Peyer's patch (tissue), 4 donors: ENCODE measurements at regions not wholly inside any gene's neighbourhood (a gene's known extent, or its start where the extent isn't known, plus 50 kb on each side); places are given as distances from the start of the nearest gene placed in this dataset.

Experiments used
- DNase-seq, 3 donors: peaks; one replicate each; pipeline ENCODE4 v3.0.0-alpha.2; 2017 to 2019
- H3K27ac ChIP-seq, 4 donors: fragments of 200-600 bp; sonication (generic); one replicate each; pipeline ENCODE4 v1.5.1; 2016 to 2019
- H3K27me3 ChIP-seq, 2 donors: fragments of 200-600 bp; sonication (generic); one replicate each; pipeline ENCODE4 v1.5.1; 2019
- H3K36me3 ChIP-seq, 3 donors: fragments of 200-600 bp; sonication (generic); one replicate each; pipeline ENCODE4 v1.5.1; 2016 to 2019
- H3K4me1 ChIP-seq, 4 donors: fragments of 200-600 bp; sonication (generic); one replicate each; pipeline ENCODE4 v1.5.1; 2016 to 2019
- H3K4me3 ChIP-seq, 4 donors: fragments of 200-600 bp; sonication (generic); 1 replicate in 3 of 4; 2 replicates in 1 of 4; pipeline ENCODE4 v1.5.1; 2016 to 2019; ENCODE audit warnings: mild to moderate bottlenecking in 1 of 4
- H3K9me3 ChIP-seq, 4 donors: fragments of 200-600 bp; sonication (generic); one replicate each; pipeline ENCODE4 v1.5.1; 2016 to 2019; ENCODE audit warnings: mild to moderate bottlenecking in 1 of 4
- POLR2A ChIP-seq, 2 donors: fragments of 450-650 bp; IDR thresholded peaks; one replicate each; pipeline ENCODE4 v1.5.1; 2017; ENCODE audit warnings: antibody characterized with exemption in 2 of 2, mild to moderate bottlenecking in 2 of 2, moderate library complexity in 2 of 2
- TF ChIP-seq, protein P1 (sequence below), 6 experiments: fragments of 450-650 bp in 4 of 6; fragments of 200-600 bp in 2 of 6; sonication (generic) in 1 of 6; IDR thresholded peaks; one replicate each; pipeline ENCODE4 v1.5.1; 2017 to 2019; ENCODE audit warnings: antibody characterized with exemption in 6 of 6, mild to moderate bottlenecking in 3 of 6, moderate library complexity in 1 of 6

DNA sequence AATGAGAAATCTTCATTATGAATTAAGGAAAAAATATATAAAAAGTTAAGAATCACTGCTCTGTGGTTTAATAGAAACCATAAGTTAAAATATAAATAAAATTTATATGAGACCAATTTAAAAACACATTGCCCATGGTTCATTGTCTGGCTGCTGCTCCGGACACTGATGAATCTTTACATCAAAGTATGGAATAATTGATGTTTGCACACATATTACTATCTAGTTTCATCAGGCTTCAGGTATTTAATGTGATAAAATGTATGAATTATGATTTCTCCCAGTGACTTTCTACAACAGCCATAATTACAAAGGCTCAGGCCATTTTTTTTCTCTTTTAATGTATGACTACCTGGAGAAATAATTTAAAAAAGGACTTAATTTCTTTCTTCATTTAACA is 599.1 kb upstream of the PRMT6 start:
- no peak for DNase-seq
- TF ChIP-seq, protein P1, sequence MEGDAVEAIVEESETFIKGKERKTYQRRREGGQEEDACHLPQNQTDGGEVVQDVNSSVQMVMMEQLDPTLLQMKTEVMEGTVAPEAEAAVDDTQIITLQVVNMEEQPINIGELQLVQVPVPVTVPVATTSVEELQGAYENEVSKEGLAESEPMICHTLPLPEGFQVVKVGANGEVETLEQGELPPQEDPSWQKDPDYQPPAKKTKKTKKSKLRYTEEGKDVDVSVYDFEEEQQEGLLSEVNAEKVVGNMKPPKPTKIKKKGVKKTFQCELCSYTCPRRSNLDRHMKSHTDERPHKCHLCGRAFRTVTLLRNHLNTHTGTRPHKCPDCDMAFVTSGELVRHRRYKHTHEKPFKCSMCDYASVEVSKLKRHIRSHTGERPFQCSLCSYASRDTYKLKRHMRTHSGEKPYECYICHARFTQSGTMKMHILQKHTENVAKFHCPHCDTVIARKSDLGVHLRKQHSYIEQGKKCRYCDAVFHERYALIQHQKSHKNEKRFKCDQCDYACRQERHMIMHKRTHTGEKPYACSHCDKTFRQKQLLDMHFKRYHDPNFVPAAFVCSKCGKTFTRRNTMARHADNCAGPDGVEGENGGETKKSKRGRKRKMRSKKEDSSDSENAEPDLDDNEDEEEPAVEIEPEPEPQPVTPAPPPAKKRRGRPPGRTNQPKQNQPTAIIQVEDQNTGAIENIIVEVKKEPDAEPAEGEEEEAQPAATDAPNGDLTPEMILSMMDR (IDR thresholded peaks at IDR 0.05): no peak

DNA sequence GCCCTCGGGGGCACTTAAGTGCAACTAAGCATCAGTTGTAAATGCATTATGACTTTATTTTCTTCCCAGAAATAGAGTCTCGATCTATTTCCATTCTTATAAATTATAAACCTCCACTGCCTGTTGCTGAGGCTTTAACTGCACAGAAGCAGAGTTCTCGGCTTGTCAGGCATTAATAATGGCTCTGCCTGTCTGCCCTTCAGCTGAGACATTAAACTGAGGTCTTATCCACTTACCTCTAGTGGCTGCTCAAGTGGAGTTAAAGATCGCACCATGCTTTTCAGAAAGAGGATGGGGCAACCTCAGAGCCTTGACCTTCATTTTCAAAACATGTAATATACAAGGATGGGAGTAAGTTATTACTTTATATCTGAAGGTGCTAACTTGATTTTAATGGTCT is 597.6 kb upstream of the PRMT6 start:
- no peak overlapping the region for H3K27ac ChIP-seq
- H3K27me3 ChIP-seq: no peaks in the 10 kb centered on the region
- no peak for TF ChIP-seq POLR2A (IDR thresholded peaks at IDR 0.05)
- TF ChIP-seq, protein P1 (IDR thresholded peaks at IDR 0.05): no peak
- no peaks in the 10 kb centered on the region for H3K4me1 ChIP-seq
- no peaks in the 10 kb centered on the region for H3K9me3 ChIP-seq
- DNase-seq: no peak
- no peaks in the 10 kb centered on the region for H3K36me3 ChIP-seq
- no peak overlapping the region for H3K4me3 ChIP-seq

More for the DNA sequence above, 599.1 kb upstream of the PRMT6 start:
- no peaks in the 10 kb centered on the region for H3K27me3 ChIP-seq
- no peaks in the 10 kb centered on the region for H3K4me1 ChIP-seq
- H3K36me3 ChIP-seq: no peaks in the 10 kb centered on the region
- H3K27ac ChIP-seq: no peak overlapping the region
- no peak overlapping the region for H3K4me3 ChIP-seq
- H3K9me3 ChIP-seq: no peaks in the 10 kb centered on the region

DNA sequence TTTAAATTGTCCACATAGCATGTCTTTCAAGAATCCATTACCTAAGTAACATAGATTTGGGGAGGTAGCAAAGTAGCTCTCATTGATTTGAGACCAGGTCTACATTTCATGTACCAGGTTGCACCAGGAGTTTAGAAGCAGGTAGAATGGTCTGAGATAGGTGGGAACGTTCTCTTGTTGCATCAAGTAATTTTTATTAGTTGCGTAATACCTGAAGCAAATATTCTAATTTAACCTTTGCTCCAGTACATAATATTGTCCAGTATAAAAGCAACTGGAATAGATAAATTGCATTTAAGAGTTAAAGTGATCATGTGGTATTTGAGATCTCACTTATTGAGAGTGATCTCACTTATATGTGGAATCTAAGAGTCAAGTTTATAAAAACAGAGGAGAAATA is 597.1 kb upstream of the PRMT6 start:
- no peak for TF ChIP-seq POLR2A (IDR thresholded peaks at IDR 0.05)
- TF ChIP-seq, protein P1 (IDR thresholded peaks at IDR 0.05): no peak

DNA sequence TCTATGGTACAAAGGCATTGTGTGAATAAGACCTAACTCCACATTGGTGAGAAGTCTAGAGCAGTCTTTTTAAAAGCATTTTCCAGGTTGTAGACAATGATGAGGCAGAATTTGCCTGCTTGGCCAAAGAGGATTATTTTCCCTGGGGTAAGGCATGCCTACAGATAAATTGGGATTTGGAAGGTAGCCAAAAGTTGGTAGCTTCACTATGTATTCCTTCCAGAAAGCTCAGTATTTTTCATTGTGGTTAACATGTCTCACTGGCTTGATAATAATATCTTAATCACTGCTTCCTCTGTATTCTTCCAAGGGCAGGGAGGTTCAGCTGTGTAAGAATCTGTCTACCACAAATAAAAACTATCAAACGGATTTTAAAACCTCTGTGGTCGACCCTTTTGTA is 590.8 kb upstream of the PRMT6 start:
- Histone ChIP-seq H3K27me3 (no peaks in the 10 kb centered on the region), H3K9me3 (peaks cover 0 to 9% (median 0%) of the 10 kb centered on the region in 4 donors), H3K36me3 (no peaks in the 10 kb centered on the region), H3K27ac (no peak overlapping the region), H3K4me1 (no peaks in the 10 kb centered on the region), H3K4me3 (no peak overlapping the region)
- no peak for DNase-seq
- TF ChIP-seq, protein P1 (IDR thresholded peaks at IDR 0.05): no peak
- no peak for TF ChIP-seq POLR2A (IDR thresholded peaks at IDR 0.05)

More for the DNA sequence above, 597.1 kb upstream of the PRMT6 start:
- no peaks in the 10 kb centered on the region for H3K27me3 ChIP-seq
- no peaks in the 10 kb centered on the region for H3K9me3 ChIP-seq
- H3K36me3 ChIP-seq: no peaks in the 10 kb centered on the region
- H3K27ac ChIP-seq: no peak overlapping the region
- H3K4me3 ChIP-seq: no peak overlapping the region
- DNase-seq: no peak
- no peaks in the 10 kb centered on the region for H3K4me1 ChIP-seq

DNA sequence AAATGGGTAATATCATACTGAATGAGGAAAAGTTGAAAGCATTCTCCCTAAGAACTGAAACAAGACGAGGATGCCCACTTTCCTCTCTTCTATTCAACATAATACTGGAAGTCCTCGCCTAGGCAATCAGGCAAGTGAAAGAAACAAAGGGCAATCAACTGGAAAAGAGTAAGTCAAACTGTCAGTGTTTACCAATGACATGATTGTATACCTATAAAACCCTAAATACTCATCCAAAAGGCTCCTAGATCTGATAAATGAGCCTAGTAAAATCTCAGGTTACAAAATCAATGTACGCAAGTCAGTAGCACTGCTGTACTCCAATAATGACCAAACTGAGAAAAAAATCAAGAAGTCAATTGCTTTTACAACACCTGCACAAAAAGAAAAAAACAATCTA is 575.8 kb upstream of the PRMT6 start:
- Histone ChIP-seq H3K27ac (no peak overlapping the region), H3K36me3 (no peaks in the 10 kb centered on the region), H3K4me3 (no peak overlapping the region), H3K9me3 (peaks cover 0 to 4% (median 0%) of the 10 kb centered on the region in 4 donors), H3K4me1 (no peaks in the 10 kb centered on the region), H3K27me3 (no peaks in the 10 kb centered on the region)
- TF ChIP-seq, protein P1 (IDR thresholded peaks at IDR 0.05): no peak
- TF ChIP-seq POLR2A (IDR thresholded peaks at IDR 0.05): no peak
- no peak for DNase-seq

DNA sequence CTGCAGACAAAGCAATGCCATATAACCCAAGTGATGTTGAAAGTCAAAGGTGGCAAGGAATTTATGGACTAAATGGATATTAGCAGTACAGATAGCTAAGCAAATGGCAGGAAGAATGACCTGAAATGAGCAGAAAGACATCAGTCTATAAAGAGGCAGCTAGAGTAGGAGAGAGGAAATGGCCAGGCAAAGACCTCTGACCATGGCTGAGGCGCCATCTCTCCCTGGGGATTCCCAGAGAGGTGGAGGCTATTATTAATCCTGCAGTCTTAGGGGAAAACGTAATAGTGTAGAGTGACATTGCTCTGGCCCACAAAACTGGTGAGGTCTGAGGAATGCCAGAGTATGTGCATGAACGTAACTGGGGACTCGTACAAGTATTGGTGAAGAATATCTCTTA is 563.6 kb upstream of the PRMT6 start:
- no peak for TF ChIP-seq POLR2A (IDR thresholded peaks at IDR 0.05)
- TF ChIP-seq, protein P1 (IDR thresholded peaks at IDR 0.05): no peak
- no peaks in the 10 kb centered on the region for H3K4me1 ChIP-seq
- no peaks in the 10 kb centered on the region for H3K9me3 ChIP-seq
- no peaks in the 10 kb centered on the region for H3K36me3 ChIP-seq
- no peak overlapping the region for H3K27ac ChIP-seq
- H3K27me3 ChIP-seq: no peaks in the 10 kb centered on the region
- no peak overlapping the region for H3K4me3 ChIP-seq
- DNase-seq: no peak
